SU-DHL-6 (cell line): ENCODE measurements at regions not wholly inside any gene's neighbourhood (a gene's known extent, or its start where the extent isn't known, plus 50 kb on each side); places are given as distances from the start of the nearest gene placed in this dataset.

Experiments
- H2AFZ ChIP-seq: fragments of 200-600 bp; sonication (generic); 2 replicates; pipeline ENCODE4 v1.6.1; 2014; ENCODE audit warnings: low read depth, mild to moderate bottlenecking, moderate library complexity, mixed read lengths, antibody characterized with exemption, low read length; ENCODE audit not compliant: severe bottlenecking
- H3F3A ChIP-seq: fragments of 200-600 bp; shearing (Covaris generic); 2 replicates; pipeline ENCODE4 v1.6.0; 2016; ENCODE audit warnings: antibody characterized with exemption, mild to moderate bottlenecking; ENCODE audit not compliant: insufficient read depth
- H3K27ac ChIP-seq: fragments of 200-600 bp; sonication (generic); 2 replicates; pipeline ENCODE4 v1.5.1; 2016; ENCODE audit warnings: low read depth, mild to moderate bottlenecking, low read length, moderate library complexity, mixed read lengths
- H3K27me3 ChIP-seq: fragments of 200-600 bp; sonication (generic), shearing (Covaris generic); 2 replicates; pipeline ENCODE4 v1.6.0; 2014; ENCODE audit warnings: mild to moderate bottlenecking, low read length
- H3K36me3 ChIP-seq: fragments of 200-600 bp; sonication (generic); 2 replicates; pipeline ENCODE4 v1.6.1; 2014; ENCODE audit warnings: mild to moderate bottlenecking, low read length, mixed read lengths
- H3K4me2 ChIP-seq: fragments of 300-600, 200-600 bp; shearing (Covaris generic), sonication (generic); 2 replicates; pipeline ENCODE4 v1.6.0; 2014; ENCODE audit warnings: low read length, low read depth, mild to moderate bottlenecking; ENCODE audit not compliant: poor library complexity, severe bottlenecking
- H3K4me3 ChIP-seq: fragments of 200-600 bp; sonication (generic); 2 replicates; pipeline ENCODE4 v1.5.1; 2014; ENCODE audit warnings: antibody characterized with exemption, low read length, mild to moderate bottlenecking, mixed read lengths; ENCODE audit not compliant: insufficient read depth, poor library complexity, severe bottlenecking
- H3K79me2 ChIP-seq: fragments of 200-600 bp; sonication (generic); 2 replicates; pipeline ENCODE4 v1.6.1; 2014; ENCODE audit warnings: mild to moderate bottlenecking, low read length, moderate library complexity; ENCODE audit not compliant: insufficient read depth
- H3K9ac ChIP-seq: fragments of 200-600 bp; sonication (generic); 2 replicates; pipeline ENCODE4 v1.7.0; 2014; ENCODE audit warnings: mild to moderate bottlenecking, low read length
- H3K9me2 ChIP-seq: fragments of 200-600 bp; sonication (generic); replicated peaks from 2 replicates; pipeline ENCODE4 v1.6.1; 2014; ENCODE audit warnings: low read length; ENCODE audit not compliant: insufficient read depth
- H3K9me3 ChIP-seq: fragments of 200-600 bp; sonication (generic); 2 replicates; pipeline ENCODE4 v1.6.1; 2014; ENCODE audit warnings: low read length, mixed read lengths; ENCODE audit not compliant: insufficient read depth
- H4K20me1 ChIP-seq: fragments of 200-600 bp; sonication (generic); 2 replicates; pipeline ENCODE4 v1.6.1; 2014; ENCODE audit warnings: low read depth, mild to moderate bottlenecking, antibody characterized with exemption, low read length, moderate library complexity, mixed read lengths
- EZH2phosphoT487 ChIP-seq: fragments of 200-600 bp; sonication (generic), shearing (Covaris generic); conservative IDR thresholded peaks from 2 replicates; pipeline ENCODE4 v1.6.1; 2018; ENCODE audit warnings: mild to moderate bottlenecking, antibody characterized with exemption, low read length, moderate library complexity, mixed read lengths
- TF ChIP-seq, protein P1 (sequence below): fragments of 200-600 bp; sonication (generic); IDR thresholded peaks from one replicate; pipeline ENCODE4 v1.5.1; 2017; ENCODE audit warnings: antibody characterized with exemption, mild to moderate bottlenecking, low read length, moderate library complexity; ENCODE audit not compliant: insufficient read depth, poor library complexity, severe bottlenecking

GRCh38 chr3:39757307-39757706 is 52.1 kb upstream of the MYRIP start:
- Histone ChIP-seq H2AFZ (no peak overlapping the region), H3K4me3 (no peak overlapping the region), H4K20me1 (no peaks in the 10 kb centered on the region), H3K4me2 (no peak overlapping the region), H3K27me3 (no peaks in the 10 kb centered on the region), H3K27ac (no peak overlapping the region), H3K9me3 (no peaks in the 10 kb centered on the region), H3F3A (no peaks in the 10 kb centered on the region), H3K79me2 (no peaks in the 10 kb centered on the region), H3K9ac (no peak overlapping the region), H3K36me3 (no peaks in the 10 kb centered on the region), H3K9me2 (no peaks in the 10 kb centered on the region)
- TF ChIP-seq EZH2phosphoT487: no peak
- TF ChIP-seq, protein P1, sequence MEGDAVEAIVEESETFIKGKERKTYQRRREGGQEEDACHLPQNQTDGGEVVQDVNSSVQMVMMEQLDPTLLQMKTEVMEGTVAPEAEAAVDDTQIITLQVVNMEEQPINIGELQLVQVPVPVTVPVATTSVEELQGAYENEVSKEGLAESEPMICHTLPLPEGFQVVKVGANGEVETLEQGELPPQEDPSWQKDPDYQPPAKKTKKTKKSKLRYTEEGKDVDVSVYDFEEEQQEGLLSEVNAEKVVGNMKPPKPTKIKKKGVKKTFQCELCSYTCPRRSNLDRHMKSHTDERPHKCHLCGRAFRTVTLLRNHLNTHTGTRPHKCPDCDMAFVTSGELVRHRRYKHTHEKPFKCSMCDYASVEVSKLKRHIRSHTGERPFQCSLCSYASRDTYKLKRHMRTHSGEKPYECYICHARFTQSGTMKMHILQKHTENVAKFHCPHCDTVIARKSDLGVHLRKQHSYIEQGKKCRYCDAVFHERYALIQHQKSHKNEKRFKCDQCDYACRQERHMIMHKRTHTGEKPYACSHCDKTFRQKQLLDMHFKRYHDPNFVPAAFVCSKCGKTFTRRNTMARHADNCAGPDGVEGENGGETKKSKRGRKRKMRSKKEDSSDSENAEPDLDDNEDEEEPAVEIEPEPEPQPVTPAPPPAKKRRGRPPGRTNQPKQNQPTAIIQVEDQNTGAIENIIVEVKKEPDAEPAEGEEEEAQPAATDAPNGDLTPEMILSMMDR: no peak
